ENCODE measurements at regions not wholly inside any gene's neighbourhood (a gene's known extent, or its start where the extent isn't known, plus 50 kb on each side); places are given as distances from the start of the nearest gene placed in this dataset.

GRCh38 chr12:75724928-75725312 is 213.5 kb upstream of the KRR1 start:
- TF ChIP-seq CTCF (IDR thresholded peaks at IDR 0.05; ENCODE audit: low read depth, low read length) (no peak), EZH2phosphoT487 (IDR thresholded peaks at IDR 0.05; ENCODE audit: low read depth) (no peak)
